ENCODE measurements at regions not wholly inside any gene's neighbourhood (a gene's known extent, or its start where the extent isn't known, plus 50 kb on each side); places are given as distances from the start of the nearest gene placed in this dataset.

- no peak overlapping the region for H3K9ac ChIP-seq (ENCODE audit: low read length)
- H3K27me3 ChIP-seq (ENCODE audit: low read length): no peaks in the 10 kb centered on the region
- no peaks in the 10 kb centered on the region for H3K9me3 ChIP-seq (ENCODE audit: insufficient read depth, low read length)
- no peaks in the 10 kb centered on the region for H3K79me2 ChIP-seq (ENCODE audit: insufficient read depth, low read length)
- H2AFZ ChIP-seq (ENCODE audit: low read depth, low read length, severe bottlenecking): no peak overlapping the region
- TF ChIP-seq, protein P1, sequence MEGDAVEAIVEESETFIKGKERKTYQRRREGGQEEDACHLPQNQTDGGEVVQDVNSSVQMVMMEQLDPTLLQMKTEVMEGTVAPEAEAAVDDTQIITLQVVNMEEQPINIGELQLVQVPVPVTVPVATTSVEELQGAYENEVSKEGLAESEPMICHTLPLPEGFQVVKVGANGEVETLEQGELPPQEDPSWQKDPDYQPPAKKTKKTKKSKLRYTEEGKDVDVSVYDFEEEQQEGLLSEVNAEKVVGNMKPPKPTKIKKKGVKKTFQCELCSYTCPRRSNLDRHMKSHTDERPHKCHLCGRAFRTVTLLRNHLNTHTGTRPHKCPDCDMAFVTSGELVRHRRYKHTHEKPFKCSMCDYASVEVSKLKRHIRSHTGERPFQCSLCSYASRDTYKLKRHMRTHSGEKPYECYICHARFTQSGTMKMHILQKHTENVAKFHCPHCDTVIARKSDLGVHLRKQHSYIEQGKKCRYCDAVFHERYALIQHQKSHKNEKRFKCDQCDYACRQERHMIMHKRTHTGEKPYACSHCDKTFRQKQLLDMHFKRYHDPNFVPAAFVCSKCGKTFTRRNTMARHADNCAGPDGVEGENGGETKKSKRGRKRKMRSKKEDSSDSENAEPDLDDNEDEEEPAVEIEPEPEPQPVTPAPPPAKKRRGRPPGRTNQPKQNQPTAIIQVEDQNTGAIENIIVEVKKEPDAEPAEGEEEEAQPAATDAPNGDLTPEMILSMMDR (IDR thresholded peaks at IDR 0.05; ENCODE audit: insufficient read depth, low read length, poor library complexity, severe bottlenecking): no peak
- no peak for TF ChIP-seq EZH2phosphoT487 (conservative IDR thresholded peaks at IDR 0.05; ENCODE audit: low read length)
- no peaks in the 10 kb centered on the region for H3K36me3 ChIP-seq (ENCODE audit: low read length)
- no peak overlapping the region for H3K27ac ChIP-seq (ENCODE audit: low read depth, low read length)
- 0 out of 2 replicates have a peak, but pooled peaks cover 4% of the 10 kb centered on the region for H3K9me2 ChIP-seq (replicated peaks; ENCODE audit: insufficient read depth, low read length)
- H4K20me1 ChIP-seq (ENCODE audit: low read depth, low read length): no peaks in the 10 kb centered on the region
- no peak overlapping the region for H3K4me2 ChIP-seq (ENCODE audit: low read depth, low read length, poor library complexity, severe bottlenecking)
- no peaks in the 10 kb centered on the region for H3F3A ChIP-seq (ENCODE audit: insufficient read depth)
- no peak overlapping the region for H3K4me3 ChIP-seq (ENCODE audit: insufficient read depth, low read length, poor library complexity, severe bottlenecking)
These were observed 74.8 kb downstream of the SLIT2 start for GRCh38 chr4:20326460-20326859.

GRCh38 chr4:20326977-20327376, 75.3 kb downstream of the SLIT2 start:
- no peak overlapping the region for H3K4me2 ChIP-seq (ENCODE audit: low read depth, low read length, poor library complexity, severe bottlenecking)
- H4K20me1 ChIP-seq (ENCODE audit: low read depth, low read length): no peaks in the 10 kb centered on the region
- 0 out of 2 replicates have a peak, but pooled peaks cover 4% of the 10 kb centered on the region for H3K9me2 ChIP-seq (replicated peaks; ENCODE audit: insufficient read depth, low read length)
- H3K27me3 ChIP-seq (ENCODE audit: low read length): no peaks in the 10 kb centered on the region
- no peak overlapping the region for H3K27ac ChIP-seq (ENCODE audit: low read depth, low read length)
- TF ChIP-seq EZH2phosphoT487 (conservative IDR thresholded peaks at IDR 0.05; ENCODE audit: low read length): no peak
- TF ChIP-seq, protein P1 (IDR thresholded peaks at IDR 0.05; ENCODE audit: insufficient read depth, low read length, poor library complexity, severe bottlenecking): no peak
- H3K4me3 ChIP-seq (ENCODE audit: insufficient read depth, low read length, poor library complexity, severe bottlenecking): no peak overlapping the region
- H3K9ac ChIP-seq (ENCODE audit: low read length): no peak overlapping the region
- H3K79me2 ChIP-seq (ENCODE audit: insufficient read depth, low read length): no peaks in the 10 kb centered on the region
- H2AFZ ChIP-seq (ENCODE audit: low read depth, low read length, severe bottlenecking): no peak overlapping the region
- H3K36me3 ChIP-seq (ENCODE audit: low read length): no peaks in the 10 kb centered on the region
- H3F3A ChIP-seq (ENCODE audit: insufficient read depth): no peaks in the 10 kb centered on the region
- no peaks in the 10 kb centered on the region for H3K9me3 ChIP-seq (ENCODE audit: insufficient read depth, low read length)

GRCh38 chr4:20327808-20328207, 76.1 kb downstream of the SLIT2 start:
- H3K9me3 ChIP-seq (ENCODE audit: insufficient read depth, low read length): no peaks in the 10 kb centered on the region
- no peak overlapping the region for H2AFZ ChIP-seq (ENCODE audit: low read depth, low read length, severe bottlenecking)
- no peak overlapping the region for H3K4me3 ChIP-seq (ENCODE audit: insufficient read depth, low read length, poor library complexity, severe bottlenecking)
- H3K9ac ChIP-seq (ENCODE audit: low read length): no peak overlapping the region
- no peaks in the 10 kb centered on the region for H3K27me3 ChIP-seq (ENCODE audit: low read length)
- H4K20me1 ChIP-seq (ENCODE audit: low read depth, low read length): no peaks in the 10 kb centered on the region
- no peak overlapping the region for H3K27ac ChIP-seq (ENCODE audit: low read depth, low read length)
- H3F3A ChIP-seq (ENCODE audit: insufficient read depth): no peaks in the 10 kb centered on the region
- 0 out of 2 replicates have a peak, but pooled peaks cover 4% of the 10 kb centered on the region for H3K9me2 ChIP-seq (replicated peaks; ENCODE audit: insufficient read depth, low read length)
- H3K36me3 ChIP-seq (ENCODE audit: low read length): no peaks in the 10 kb centered on the region
- no peaks in the 10 kb centered on the region for H3K79me2 ChIP-seq (ENCODE audit: insufficient read depth, low read length)
- TF ChIP-seq, protein P1 (IDR thresholded peaks at IDR 0.05; ENCODE audit: insufficient read depth, low read length, poor library complexity, severe bottlenecking): no peak
- no peak for TF ChIP-seq EZH2phosphoT487 (conservative IDR thresholded peaks at IDR 0.05; ENCODE audit: low read length)
- H3K4me2 ChIP-seq (ENCODE audit: low read depth, low read length, poor library complexity, severe bottlenecking): no peak overlapping the region
